Stimulated activated CD4-positive, alpha-beta T cell treated with anti-CD3 and anti-CD28 coated beads, Interleukin-15, amount 100 ng/mL, for 24 hours (primary cell): ENCODE measurements at regions not wholly inside any gene's neighbourhood (a gene's known extent, or its start where the extent isn't known, plus 50 kb on each side); places are given as distances from the start of the nearest gene placed in this dataset.

Experiments used
- DNase-seq: peaks from one replicate; pipeline ENCODE4 v3.0.0-alpha.2; 2020

DNA sequence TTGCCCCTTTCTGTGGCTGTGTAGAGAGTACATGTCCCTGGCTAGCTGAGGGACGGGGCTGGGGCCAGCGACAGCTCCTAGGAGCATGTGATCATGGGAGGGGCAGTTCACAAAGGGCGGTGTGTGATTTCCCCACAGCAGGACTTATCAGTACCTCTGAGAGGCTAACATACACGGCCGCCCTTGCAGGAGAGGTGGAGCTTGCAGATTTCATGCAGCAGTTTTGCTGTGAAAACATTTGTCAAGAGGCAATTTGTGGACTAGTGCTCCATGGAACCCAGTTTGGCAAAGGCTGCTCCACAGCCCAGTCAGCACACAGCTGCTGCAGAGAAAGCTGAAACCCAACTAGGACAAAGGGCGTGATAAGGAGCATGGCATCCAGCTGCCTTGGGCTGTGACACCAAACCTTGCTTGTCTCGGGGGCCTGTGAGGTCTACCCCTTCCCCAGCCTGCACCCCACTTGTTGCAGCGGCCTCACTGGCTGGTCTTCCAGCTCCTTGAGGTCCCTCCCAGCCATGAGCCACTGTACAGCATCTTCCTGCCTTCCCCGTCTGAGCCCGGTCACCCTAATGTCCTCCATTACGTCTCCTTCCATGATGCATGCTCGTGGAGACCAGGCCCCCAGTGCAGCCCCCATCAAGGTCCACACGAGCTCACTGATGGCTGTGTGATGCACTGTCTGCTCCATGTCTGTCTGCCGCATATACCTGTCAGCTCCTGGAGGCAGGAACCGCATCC, 121.4 kb upstream of the HDAC4 start:
- DNase-seq: no peak

DNA sequence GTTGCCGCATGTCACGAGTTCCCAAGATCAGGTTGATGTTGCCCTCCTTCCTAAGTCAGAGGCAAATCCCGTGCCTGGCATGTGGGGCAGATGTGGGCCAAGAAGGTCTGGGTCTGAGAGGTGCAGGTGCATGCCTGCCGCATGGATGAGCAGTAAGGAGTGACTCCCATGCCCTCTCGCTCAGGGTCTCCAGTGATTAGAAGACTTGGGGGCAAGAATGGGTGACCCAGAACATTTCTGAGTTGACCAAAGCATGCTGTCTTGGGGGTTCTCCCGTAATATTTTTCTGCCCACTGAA, 120.6 kb upstream of the HDAC4 start:
- DNase-seq: no peak

DNA sequence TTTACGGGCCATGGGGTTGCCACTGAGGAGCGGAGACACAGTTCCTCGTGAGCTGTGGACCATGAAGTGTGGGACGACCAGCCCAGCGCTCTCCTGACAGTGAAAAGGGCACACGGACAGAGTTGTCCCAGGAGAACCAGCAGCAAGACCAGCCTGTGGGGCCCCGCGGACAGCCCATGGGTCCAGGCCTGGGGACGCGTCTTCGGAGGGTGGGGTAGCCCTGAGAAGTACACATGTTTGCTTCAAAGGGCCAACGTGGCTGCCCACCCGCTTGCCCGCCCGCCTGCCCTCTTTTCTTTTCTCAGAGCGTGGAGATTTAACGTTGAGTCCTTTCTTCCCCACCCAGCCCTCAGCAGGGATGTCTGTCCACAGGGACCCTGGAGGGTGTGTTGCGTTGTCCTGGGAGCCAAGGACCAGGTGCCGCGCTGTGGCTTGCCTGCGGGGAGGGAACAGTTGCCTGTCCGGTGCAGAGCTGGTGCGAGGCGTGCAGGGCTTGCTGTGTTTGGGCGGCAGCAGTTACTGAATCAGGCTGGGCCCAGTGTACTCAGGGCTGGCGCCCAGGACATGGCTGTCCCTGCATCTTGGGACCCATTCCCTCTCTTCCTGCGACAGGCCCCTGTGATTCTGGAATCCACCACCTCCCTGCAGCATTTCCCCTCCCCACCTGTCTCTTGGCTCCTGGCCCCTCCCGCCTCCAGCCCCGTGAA, 120.1 kb upstream of the HDAC4 start:
- DNase-seq: no peak

GRCh38 chr2:239519921-239520585, 119.2 kb upstream of the HDAC4 start:
- no peak for DNase-seq

- peak; percentile 9 for DNase-seq
These were observed 118.5 kb upstream of the HDAC4 start for GRCh38 chr2:239519089-239519920.

- DNase-seq: no peak
These were observed 117.7 kb upstream of the HDAC4 start for GRCh38 chr2:239518286-239519088.

GRCh38 chr2:239517686-239518085, 116.9 kb upstream of the HDAC4 start:
- DNase-seq: no peak

GRCh38 chr2:239516954-239517305, 116.1 kb upstream of the HDAC4 start:
- DNase-seq: no peak

DNA sequence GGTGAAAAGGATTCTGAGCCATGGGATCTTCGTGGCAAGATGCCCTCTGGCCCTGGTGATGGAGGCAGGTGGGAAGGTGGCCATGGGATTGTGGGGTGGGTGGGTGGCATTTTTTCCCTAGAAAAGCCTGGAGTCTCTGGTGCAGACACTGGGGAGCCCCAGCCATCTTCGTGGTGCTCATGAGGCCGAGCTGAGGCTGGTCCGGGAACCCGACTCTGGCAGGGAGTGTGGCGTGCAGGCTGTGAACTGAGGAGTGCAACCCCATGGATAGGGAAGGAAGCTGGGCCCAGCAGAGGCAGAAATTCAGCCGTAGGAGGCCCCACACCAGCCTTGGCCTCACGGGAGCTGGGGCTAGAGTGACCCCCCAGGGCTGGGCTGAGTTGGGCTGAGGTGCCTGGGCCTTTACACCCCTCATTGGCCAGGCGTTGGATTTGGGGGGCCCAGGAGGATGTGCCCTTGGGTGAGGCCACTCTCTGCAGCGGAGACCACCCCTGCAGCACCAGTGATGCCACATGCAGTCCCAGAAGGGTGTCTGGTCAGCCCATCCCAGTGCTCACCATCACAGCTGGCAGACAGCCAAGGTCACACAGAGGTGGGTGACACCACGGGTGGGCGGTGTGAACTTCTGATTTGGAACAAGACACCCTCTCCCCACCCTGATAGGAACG, 115.6 kb upstream of the HDAC4 start:
- DNase-seq: no peak

DNA sequence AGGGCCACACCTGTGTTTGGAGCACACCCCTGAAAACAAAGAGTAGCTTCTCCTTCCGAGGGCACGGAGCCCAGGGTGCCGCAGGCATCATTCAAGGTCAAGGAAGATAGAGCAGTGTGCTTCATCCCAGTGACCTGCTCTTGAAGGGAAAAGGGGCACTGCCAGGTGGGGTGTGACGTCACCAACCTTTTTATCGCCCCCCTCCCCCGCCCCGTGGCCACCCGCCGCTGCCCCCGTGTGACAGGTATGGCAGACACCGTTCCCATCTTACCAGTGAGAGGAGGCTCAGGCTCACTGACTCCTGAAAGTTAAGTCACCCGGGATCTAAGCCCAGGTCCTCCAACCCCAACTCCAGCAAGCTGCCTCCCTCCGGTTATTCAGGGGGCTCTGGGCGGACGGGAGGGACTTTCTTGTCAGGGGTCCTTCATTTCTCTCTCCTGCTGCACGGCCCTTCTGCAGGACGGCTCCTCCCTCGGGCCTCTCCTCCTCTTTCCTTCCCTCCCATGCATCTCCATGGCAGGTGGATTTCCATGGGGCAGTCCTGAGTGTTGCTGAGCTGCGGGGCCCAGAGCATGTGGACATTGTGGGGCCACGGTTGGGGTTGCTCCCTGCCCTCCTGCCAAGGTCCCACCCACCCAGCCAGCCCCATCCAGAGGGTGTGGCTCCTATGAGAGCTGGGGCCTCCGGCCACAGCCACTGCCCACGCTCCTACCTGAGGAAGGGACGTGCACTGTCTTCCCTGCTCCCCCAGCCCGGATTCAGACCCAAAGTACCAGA, 114.1 kb upstream of the HDAC4 start:
- no peak for DNase-seq

DNA sequence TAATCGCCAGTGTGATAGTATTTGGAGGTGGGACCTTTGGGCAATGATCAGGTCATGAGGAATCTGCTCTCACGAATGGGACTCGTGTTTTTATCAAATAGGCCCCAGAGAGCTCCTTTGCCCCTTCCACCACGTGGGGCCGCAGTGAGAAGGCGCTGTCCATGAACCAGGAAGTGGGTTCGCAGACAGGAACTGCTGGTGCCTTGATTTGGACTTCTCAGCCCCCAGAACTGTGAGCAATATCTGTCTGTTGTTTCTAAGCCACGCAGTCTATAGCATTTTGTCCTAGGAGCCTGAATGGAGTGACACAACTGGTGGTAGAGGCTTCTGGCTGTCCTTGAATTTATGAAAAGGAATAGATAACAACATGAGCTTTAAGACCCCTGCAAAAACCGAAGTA, 111.2 kb upstream of the HDAC4 start:
- no peak for DNase-seq

GRCh38 chr2:239509373-239510143, 108.7 kb upstream of the HDAC4 start:
- no peak for DNase-seq

- DNase-seq: no peak
These were observed 107.4 kb upstream of the HDAC4 start for GRCh38 chr2:239508261-239508660.

GRCh38 chr2:239507576-239508258, 106.9 kb upstream of the HDAC4 start:
- DNase-seq: no peak

GRCh38 chr2:239506961-239507360, 106.1 kb upstream of the HDAC4 start:
- DNase-seq: no peak

DNA sequence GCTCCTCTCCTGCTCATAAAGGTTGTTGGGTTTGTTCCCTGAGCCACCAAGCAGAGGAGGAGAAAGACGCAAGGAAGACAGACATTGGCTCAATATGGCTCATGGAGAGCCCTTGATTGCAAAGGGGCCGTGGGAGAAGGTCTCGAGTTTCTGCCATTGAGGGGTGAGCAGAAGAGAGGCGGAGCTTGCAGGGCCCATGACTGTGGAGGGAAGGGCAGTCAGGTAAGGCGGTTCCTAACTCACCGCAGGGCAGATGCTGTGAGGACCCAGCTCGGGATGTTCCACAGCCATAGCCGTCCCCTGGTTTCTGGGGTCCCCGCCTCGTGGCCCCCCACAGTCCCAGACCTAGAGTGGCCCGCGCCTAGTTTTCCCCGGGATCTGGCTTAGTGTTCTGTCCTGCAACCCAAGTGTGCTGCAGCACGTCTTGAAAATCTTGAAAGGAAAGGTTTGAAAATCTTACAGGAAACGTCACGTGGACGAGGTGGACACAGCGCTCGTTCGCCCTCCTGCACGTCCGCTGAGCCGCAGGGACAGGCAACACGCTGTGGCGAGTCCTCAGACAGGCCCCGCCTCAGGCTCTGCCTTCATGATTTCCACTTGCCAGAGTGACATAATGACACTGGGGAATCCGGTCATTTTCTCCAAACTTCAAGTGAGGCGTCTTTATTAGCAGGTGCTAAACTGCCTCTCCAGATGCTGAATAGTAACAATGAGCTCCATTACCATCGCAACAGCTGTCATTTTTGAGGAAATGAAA, 105.5 kb upstream of the HDAC4 start:
- DNase-seq: no peak

GRCh38 chr2:239504643-239505235, 103.9 kb upstream of the HDAC4 start:
- no peak for DNase-seq

DNA sequence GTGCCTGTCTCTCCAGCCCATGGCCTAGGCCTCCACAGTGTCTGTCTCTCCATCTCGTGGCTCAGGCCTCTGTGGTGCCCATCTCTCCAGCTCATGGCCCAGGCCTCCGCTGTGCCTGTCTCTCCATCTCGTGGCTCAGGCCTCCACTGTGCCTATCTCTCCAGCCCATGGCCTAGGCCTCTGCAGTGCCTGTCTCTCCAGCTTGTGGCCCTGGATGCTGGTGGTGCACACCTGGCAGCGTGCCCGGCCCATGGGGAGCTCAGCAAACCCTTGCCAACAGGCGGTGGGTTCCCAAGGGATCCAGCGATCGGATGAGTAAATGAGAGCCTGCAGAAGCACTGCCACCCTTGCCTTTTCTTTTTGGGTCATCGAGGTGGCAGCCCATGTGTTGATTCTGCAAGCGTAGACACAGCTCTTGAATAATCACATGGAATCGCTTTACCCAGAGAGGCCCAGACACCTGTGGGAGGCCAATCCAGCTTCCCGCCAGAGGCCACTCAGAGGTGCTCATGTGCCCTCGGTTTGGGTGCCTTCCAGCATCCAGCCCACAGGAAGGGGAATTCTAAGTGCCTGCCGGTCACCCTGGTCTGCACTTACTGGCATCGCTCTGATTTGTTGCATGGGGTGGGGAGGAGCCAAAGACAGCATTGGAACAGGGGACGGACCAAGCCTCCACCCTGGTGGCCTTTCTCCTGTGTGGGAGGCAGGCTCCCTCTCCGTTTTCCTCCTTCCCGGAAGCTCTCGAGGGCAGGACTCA, 101.8 kb upstream of the HDAC4 start:
- no peak for DNase-seq
